Activated naive CD4-positive, alpha-beta T cell treated with anti-CD3 and anti-CD28 coated beads, Interleukin-2, amount 10 ng/mL, durations not matched to agents 7 days and 5 days (primary cell): ENCODE measurements at regions not wholly inside any gene's neighbourhood (a gene's known extent, or its start where the extent isn't known, plus 50 kb on each side); places are given as distances from the start of the nearest gene placed in this dataset.

Experiments used
- CTCF ChIA-PET: fragments of 350-600 bp; sonication (Branson Sonifier 250); formaldehyde crosslinking; loops from one replicate; lab custom pipeline; 2021; ENCODE audit warnings: antibody characterized with exemption; lab: Charles Lee
- DNase-seq: peaks from one replicate; pipeline ENCODE4 v3.0.0-alpha.2; 2020
- H3K27ac Mint-ChIP-seq: one replicate; pipeline ENCODE4 v1.8.0; 2021; ENCODE audit warnings: mild to moderate bottlenecking, moderate library complexity, mixed read lengths
- H3K27me3 Mint-ChIP-seq: one replicate; pipeline ENCODE4 v1.8.0; 2021; ENCODE audit warnings: mild to moderate bottlenecking, mixed read lengths
- H3K36me3 Mint-ChIP-seq: one replicate; pipeline ENCODE4 v1.8.0; 2021; ENCODE audit warnings: mixed read lengths
- H3K4me1 Mint-ChIP-seq: one replicate; pipeline ENCODE4 v1.8.0; 2021; ENCODE audit warnings: mixed read lengths
- H3K4me3 Mint-ChIP-seq: one replicate; pipeline ENCODE4 v1.8.0; 2021; ENCODE audit warnings: mild to moderate bottlenecking, moderate library complexity, mixed read lengths
- H3K9me3 Mint-ChIP-seq: one replicate; pipeline ENCODE4 v1.8.0; 2021; ENCODE audit warnings: mixed read lengths

GRCh38 chr6:91486200-91486599 is 899.3 kb upstream of the MAP3K7 start:
- no peaks in the 10 kb centered on the region for H3K9me3 Mint-ChIP-seq
- CTCF ChIA-PET, result no interaction called here
- H3K4me3 Mint-ChIP-seq, result no peak overlapping the region
- no peaks in the 10 kb centered on the region for H3K4me1 Mint-ChIP-seq
- H3K36me3 Mint-ChIP-seq, result no peaks in the 10 kb centered on the region
- H3K27ac Mint-ChIP-seq, result no peak overlapping the region
- no peak for DNase-seq
- H3K27me3 Mint-ChIP-seq, result no peaks in the 10 kb centered on the region

DNA sequence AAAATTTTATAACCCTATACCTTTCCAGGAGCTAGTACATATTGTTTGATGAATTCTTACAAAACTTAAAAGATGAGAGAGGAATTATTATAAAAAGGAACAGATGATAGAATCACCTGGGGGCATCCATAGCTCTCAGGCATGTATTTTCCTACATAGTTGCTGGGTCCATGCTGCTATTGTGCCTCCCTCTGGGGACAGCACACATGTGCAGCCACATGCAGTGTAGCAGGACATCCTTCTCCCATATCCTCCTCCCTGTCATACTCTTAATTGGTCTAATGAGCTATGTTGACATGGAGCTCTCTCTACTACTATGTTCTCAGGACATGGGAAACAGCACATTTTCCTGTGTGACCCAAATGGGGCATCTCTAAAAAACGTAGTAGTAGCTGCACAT is 898.2 kb upstream of the MAP3K7 start:
- CTCF ChIA-PET, result interaction anchor here (0.6 kb wide), 1 partner anchor 273 kb away, joined by 3 read pairs; no protein-coding TSS in a partner anchor
- no peaks in the 10 kb centered on the region for H3K4me1 Mint-ChIP-seq
- H3K4me3 Mint-ChIP-seq, result no peak overlapping the region
- no peaks in the 10 kb centered on the region for H3K9me3 Mint-ChIP-seq
- H3K27ac Mint-ChIP-seq, result no peak overlapping the region
- no peak for DNase-seq
- H3K36me3 Mint-ChIP-seq, result no peaks in the 10 kb centered on the region
- no peaks in the 10 kb centered on the region for H3K27me3 Mint-ChIP-seq

DNA sequence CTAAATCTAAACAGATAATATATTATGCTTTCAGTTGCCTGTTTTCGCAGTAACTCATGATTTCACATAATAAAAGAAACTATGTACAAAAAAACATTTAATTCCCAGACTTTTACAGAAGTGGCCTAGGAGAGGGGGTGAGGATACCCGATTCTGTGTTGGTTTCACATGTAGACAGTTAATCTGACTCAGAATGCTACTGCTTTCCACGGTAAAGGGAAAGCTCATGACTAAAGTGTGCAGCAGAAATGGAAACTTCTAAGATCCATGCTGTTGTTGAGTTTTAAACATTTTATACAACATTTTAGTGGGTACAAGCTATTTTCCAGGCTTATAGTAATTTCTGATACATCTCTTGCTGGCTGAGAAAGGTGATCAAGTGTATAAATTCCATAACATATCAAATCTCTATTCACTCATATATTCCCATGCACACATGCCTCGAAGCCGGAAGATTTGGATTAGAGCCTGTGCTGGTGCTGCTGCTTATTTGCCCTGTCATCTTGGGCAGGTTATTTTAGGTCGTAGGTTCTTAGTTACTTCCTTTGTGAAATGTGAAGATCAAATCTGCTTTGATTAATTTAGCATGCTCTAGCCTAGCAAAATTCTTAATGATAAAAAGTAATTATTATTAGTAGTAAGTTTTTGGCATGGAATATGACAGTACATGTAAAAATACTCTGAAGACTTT is 896.7 kb upstream of the MAP3K7 start:
- Mint-ChIP-seq H3K4me1 (no peaks in the 10 kb centered on the region), H3K27me3 (no peaks in the 10 kb centered on the region), H3K36me3 (no peaks in the 10 kb centered on the region), H3K27ac (no peak overlapping the region), H3K9me3 (no peaks in the 10 kb centered on the region), H3K4me3 (no peak overlapping the region)
- CTCF ChIA-PET, result interaction anchor here (0.9 kb wide), 1 partner anchor 56 kb away, joined by 3 read pairs; no protein-coding TSS in a partner anchor
- DNase-seq, result no peak

GRCh38 chr6:91482498-91482897 is 895.6 kb upstream of the MAP3K7 start:
- Mint-ChIP-seq H3K27me3 (no peaks in the 10 kb centered on the region), H3K27ac (no peak overlapping the region), H3K4me3 (no peak overlapping the region), H3K4me1 (no peaks in the 10 kb centered on the region), H3K36me3 (no peaks in the 10 kb centered on the region), H3K9me3 (no peaks in the 10 kb centered on the region)
- CTCF ChIA-PET, result no interaction called here
- no peak for DNase-seq

DNA sequence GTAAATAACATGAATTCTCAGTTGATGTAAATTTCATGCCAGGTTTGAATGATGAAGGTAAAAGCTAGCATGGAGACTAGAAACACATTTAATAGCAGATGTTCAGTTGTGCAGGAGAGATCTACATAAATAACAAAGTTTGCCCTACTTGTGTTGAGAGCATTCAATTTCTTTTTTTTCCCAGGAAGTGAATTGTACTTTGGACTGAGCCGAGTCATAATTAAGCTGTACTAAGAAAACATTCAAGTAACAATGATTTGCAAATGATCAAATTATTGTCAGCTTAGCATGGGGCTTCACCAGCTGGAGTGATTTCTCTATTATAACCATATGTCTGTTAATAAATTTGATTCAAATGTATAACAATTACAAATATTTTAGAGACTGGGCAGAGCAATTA is 893.5 kb upstream of the MAP3K7 start:
- Mint-ChIP-seq H3K27me3 (no peaks in the 10 kb centered on the region), H3K4me1 (no peaks in the 10 kb centered on the region), H3K27ac (no peak overlapping the region), H3K4me3 (no peak overlapping the region), H3K36me3 (no peaks in the 10 kb centered on the region), H3K9me3 (no peaks in the 10 kb centered on the region)
- DNase-seq, result no peak
- CTCF ChIA-PET, result no interaction called here

DNA sequence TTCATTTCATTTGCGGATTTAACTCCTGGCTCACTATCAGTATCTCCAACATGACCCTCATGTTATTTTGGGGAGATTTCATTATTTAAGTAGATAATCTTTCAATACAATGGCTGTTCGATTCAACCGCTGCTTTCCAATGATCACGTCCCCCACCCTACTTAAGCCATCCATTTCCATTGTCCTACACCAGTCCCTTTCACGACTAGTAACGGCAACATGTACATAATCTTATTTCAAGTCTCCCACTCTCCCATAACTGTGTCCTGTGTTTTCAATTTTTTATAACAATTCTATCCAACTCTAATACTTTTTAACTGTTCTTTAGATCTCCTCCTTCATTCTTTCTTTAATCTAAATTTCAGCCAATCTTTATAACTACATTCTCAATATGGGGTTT is 890.8 kb upstream of the MAP3K7 start:
- H3K27ac Mint-ChIP-seq, result no peak overlapping the region
- no peaks in the 10 kb centered on the region for H3K4me1 Mint-ChIP-seq
- no peak for DNase-seq
- no peaks in the 10 kb centered on the region for H3K36me3 Mint-ChIP-seq
- no peaks in the 10 kb centered on the region for H3K9me3 Mint-ChIP-seq
- H3K27me3 Mint-ChIP-seq, result no peaks in the 10 kb centered on the region
- CTCF ChIA-PET, result no interaction called here
- no peak overlapping the region for H3K4me3 Mint-ChIP-seq

- CTCF ChIA-PET, result no interaction called here
- no peaks in the 10 kb centered on the region for H3K36me3 Mint-ChIP-seq
- no peak for DNase-seq
- no peak overlapping the region for H3K27ac Mint-ChIP-seq
- no peaks in the 10 kb centered on the region for H3K9me3 Mint-ChIP-seq
- H3K27me3 Mint-ChIP-seq, result no peaks in the 10 kb centered on the region
- H3K4me3 Mint-ChIP-seq, result no peak overlapping the region
- H3K4me1 Mint-ChIP-seq, result no peaks in the 10 kb centered on the region
These were observed 889.1 kb upstream of the MAP3K7 start for GRCh38 chr6:91476000-91476399.

DNA sequence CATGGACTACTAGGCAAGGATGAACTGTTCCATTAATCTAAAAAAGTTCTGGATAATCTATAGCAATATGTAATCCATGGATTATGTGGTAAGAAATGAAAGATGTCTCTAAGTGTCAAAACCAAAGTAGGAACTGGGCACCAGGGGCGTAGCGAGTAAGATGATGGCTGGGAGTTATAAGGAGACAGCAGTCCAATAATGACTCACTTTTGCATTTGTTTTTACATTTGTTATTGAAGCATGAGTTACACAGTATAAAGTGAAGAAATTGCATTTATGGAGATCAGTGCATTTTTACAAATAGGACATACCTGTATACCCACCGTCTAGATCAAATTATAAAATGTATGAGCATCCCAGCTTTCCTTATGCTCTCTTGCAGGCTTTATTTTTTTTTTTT is 878.5 kb upstream of the MAP3K7 start:
- Mint-ChIP-seq H3K4me1 (no peaks in the 10 kb centered on the region), H3K27ac (no peak overlapping the region), H3K4me3 (no peak overlapping the region), H3K36me3 (no peaks in the 10 kb centered on the region), H3K9me3 (no peaks in the 10 kb centered on the region), H3K27me3 (no peaks in the 10 kb centered on the region)
- CTCF ChIA-PET, result no interaction called here
- DNase-seq, result no peak

- Mint-ChIP-seq H3K4me3 (no peak overlapping the region), H3K27ac (no peak overlapping the region), H3K27me3 (no peaks in the 10 kb centered on the region), H3K9me3 (no peaks in the 10 kb centered on the region), H3K4me1 (no peaks in the 10 kb centered on the region), H3K36me3 (no peaks in the 10 kb centered on the region)
- CTCF ChIA-PET, result no interaction called here
- DNase-seq, result no peak
These were observed 877.8 kb upstream of the MAP3K7 start for GRCh38 chr6:91464718-91465117.

- no peaks in the 10 kb centered on the region for H3K9me3 Mint-ChIP-seq
- DNase-seq, result no peak
- no peak overlapping the region for H3K27ac Mint-ChIP-seq
- CTCF ChIA-PET, result no interaction called here
- no peaks in the 10 kb centered on the region for H3K36me3 Mint-ChIP-seq
- no peaks in the 10 kb centered on the region for H3K27me3 Mint-ChIP-seq
- no peaks in the 10 kb centered on the region for H3K4me1 Mint-ChIP-seq
- no peak overlapping the region for H3K4me3 Mint-ChIP-seq
These were observed 877.3 kb upstream of the MAP3K7 start for GRCh38 chr6:91464201-91464600.

DNA sequence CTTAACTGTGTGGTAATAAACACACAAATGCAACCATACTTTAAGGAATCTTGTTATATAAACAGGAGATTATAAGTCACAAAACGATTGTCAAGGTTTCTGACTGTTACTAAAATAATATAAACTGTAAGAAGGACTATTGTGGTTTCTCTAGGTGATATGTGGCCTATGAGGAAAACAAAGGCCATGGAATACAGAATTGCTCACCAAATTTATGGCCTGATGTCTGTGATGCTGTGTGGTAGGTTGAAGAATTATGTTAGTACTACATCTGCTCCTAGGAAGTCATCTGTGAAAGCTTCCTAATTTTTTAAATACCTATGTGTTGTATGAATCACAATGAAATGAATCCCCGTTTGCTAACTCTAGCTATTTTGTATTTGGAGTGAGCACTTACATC is 875.4 kb upstream of the MAP3K7 start:
- Mint-ChIP-seq H3K4me3 (no peak overlapping the region), H3K36me3 (no peaks in the 10 kb centered on the region)
- CTCF ChIA-PET, result no interaction called here

DNA sequence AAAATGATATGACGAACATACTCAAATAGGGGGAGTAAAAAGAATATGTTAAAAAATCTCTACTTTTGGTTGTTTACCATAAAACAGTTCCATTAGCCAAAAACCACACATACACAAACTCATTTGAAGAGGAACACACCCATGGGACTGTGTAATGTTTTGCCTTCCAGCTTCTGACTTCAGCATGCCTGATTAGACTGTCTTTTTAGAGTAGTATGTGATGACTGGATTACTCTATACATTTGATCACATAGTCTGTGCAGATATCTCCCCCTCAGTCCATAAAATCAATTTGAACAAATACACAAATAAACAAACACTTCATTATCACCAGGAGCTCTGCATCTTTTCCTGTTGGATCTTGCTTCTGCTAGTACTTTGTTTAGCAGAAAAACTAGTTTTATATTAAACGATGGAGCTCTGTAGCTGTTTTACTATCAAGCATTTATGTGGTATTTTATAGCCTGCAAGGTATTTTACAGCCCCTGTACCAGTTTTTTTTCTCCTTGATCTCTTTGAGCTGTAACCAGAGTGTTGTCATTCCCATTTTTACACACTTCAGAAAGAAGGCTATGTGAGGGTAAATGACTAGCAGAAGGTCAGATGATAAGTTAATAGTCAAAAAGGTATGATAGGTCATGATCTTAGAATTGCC is 866.5 kb upstream of the MAP3K7 start:
- Mint-ChIP-seq H3K27ac (no peak overlapping the region), H3K4me3 (no peak overlapping the region), H3K27me3 (no peaks in the 10 kb centered on the region), H3K36me3 (no peaks in the 10 kb centered on the region), H3K4me1 (no peaks in the 10 kb centered on the region), H3K9me3 (no peaks in the 10 kb centered on the region)
- CTCF ChIA-PET, result no interaction called here
- DNase-seq, result no peak

More for the DNA sequence above, 875.4 kb upstream of the MAP3K7 start:
- no peak overlapping the region for H3K27ac Mint-ChIP-seq
- no peaks in the 10 kb centered on the region for H3K9me3 Mint-ChIP-seq
- DNase-seq, result no peak
- H3K27me3 Mint-ChIP-seq, result no peaks in the 10 kb centered on the region
- H3K4me1 Mint-ChIP-seq, result no peaks in the 10 kb centered on the region

DNA sequence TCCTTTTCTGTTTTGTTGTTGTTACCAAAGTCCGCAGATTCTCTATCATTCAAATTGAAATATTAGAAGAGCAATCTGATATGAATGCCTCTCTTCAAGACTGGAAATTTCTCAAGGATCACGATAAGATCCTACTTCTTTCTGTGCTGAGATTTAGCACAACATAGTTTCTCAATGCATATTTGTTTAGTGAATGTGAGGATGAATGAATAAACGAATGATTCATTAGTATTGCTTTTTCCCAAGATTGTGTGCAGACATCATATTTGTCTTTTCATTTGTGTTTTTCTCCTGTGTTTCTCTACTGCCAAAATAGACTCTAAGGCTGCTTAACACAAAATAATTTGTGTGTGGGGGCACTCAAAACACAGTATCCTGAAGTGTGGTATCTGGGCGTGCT is 862.7 kb upstream of the MAP3K7 start:
- Mint-ChIP-seq H3K27me3 (no peaks in the 10 kb centered on the region), H3K4me3 (no peak overlapping the region), H3K36me3 (no peaks in the 10 kb centered on the region), H3K4me1 (no peaks in the 10 kb centered on the region), H3K9me3 (no peaks in the 10 kb centered on the region), H3K27ac (no peak overlapping the region)
- DNase-seq, result no peak
- CTCF ChIA-PET, result no interaction called here

DNA sequence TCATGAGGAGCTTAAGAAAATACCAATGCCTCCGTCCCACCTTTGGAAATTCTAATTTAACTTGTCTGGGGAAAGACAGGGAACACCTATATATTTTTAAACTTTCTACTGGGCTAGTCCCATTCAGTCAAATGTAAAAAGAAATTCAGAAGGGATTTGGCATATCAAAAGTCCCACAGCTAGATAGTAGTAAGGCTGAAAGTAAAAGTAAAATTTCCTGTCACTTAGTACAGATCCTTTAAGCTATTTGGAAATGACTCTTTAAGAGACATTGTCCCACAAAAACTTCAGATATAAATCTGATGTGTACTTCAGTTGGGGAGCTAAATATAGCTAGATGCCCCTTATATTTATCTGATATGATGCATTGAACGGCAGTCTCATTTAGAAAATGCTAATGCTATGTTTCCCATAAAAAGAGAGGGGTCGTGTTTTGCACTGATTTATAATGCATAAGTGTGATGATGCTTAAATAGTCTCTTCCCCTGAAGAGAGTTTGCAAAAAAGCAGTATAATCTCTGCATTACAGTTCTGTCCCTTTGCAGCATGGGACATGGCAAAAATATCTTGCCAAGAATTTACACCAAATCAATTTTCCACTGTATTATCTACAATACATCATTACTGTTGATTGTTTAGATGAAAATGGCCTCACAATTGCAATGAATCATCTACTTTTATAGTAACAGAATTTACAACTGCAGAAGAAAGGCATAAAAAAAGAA is 860.8 kb upstream of the MAP3K7 start:
- no peak overlapping the region for H3K27ac Mint-ChIP-seq

GRCh38 chr6:91447081-91447480 is 860.2 kb upstream of the MAP3K7 start:
- Mint-ChIP-seq H3K36me3 (no peaks in the 10 kb centered on the region), H3K4me3 (no peak overlapping the region), H3K27ac (no peak overlapping the region), H3K4me1 (peaks cover 4% of the 10 kb centered on the region), H3K27me3 (no peaks in the 10 kb centered on the region), H3K9me3 (no peaks in the 10 kb centered on the region)
- CTCF ChIA-PET, result no interaction called here
- DNase-seq, result no peak

More for the DNA sequence above, 860.8 kb upstream of the MAP3K7 start:
- CTCF ChIA-PET, result no interaction called here
- Mint-ChIP-seq H3K9me3 (no peaks in the 10 kb centered on the region), H3K27me3 (no peaks in the 10 kb centered on the region), H3K4me1 (no peaks in the 10 kb centered on the region), H3K4me3 (no peak overlapping the region), H3K36me3 (no peaks in the 10 kb centered on the region)
- no peak for DNase-seq
